GM10248 (cell line): ENCODE measurements at regions not wholly inside any gene's neighbourhood (a gene's known extent, or its start where the extent isn't known, plus 50 kb on each side); places are given as distances from the start of the nearest gene placed in this dataset.
"Not testable (repeated sequence)": the region's sequence is repeated elsewhere in the genome, so short reads cannot be mapped to it uniquely, and the experiment has no call there.

ENCODE experiments used
- CTCF ChIA-PET: fragments of 300-600 bp; sonication (Branson Sonifier 250); formaldehyde crosslinking; extraction: SDS; loops from one replicate; lab custom pipeline; 2021; ENCODE audit warnings: antibody characterized with exemption; lab: Yijun Ruan, JAX
- POLR2A ChIA-PET: fragments of 350-650 bp; sonication (Branson Sonifier 250); formaldehyde crosslinking; extraction: SDS; loops from one replicate; lab custom pipeline; 2020; ENCODE audit warnings: antibody characterized with exemption; lab: Yijun Ruan, JAX
- DNase-seq: peaks from one replicate; pipeline ENCODE4 v3.0.0; 2012; ENCODE audit errors: extremely low spot score
- CTCF ChIP-seq: IDR thresholded peaks from 2 replicates; pipeline ENCODE4 v1.5.1; 2012; ENCODE audit warnings: mild to moderate bottlenecking, low read depth; ENCODE audit errors: extremely low read depth, missing control alignments, control extremely low read depth

- POLR2A ChIA-PET: no interaction called here
- no peak for DNase-seq
- no peak for TF ChIP-seq CTCF
- CTCF ChIA-PET: no interaction called here
Measured at GRCh38 chr3:146712806-146713205, 107.7 kb upstream of the PLSCR5 start.

GRCh38 chr3:146709969-146710368 is 104.8 kb upstream of the PLSCR5 start:
- CTCF ChIA-PET: no interaction called here
- POLR2A ChIA-PET: no interaction called here
- TF ChIP-seq CTCF: no peak
- DNase-seq: no peak

- ChIA-PET CTCF (no interaction called here), POLR2A (no interaction called here)
- no peak for TF ChIP-seq CTCF
- no peak for DNase-seq
Measured at GRCh38 chr3:146705225-146705624, 100.1 kb upstream of the PLSCR5 start.

GRCh38 chr3:146702237-146702636 is 97.1 kb upstream of the PLSCR5 start:
- TF ChIP-seq CTCF: no peak
- POLR2A ChIA-PET: no interaction called here
- CTCF ChIA-PET: interaction anchor here (1.1 kb wide), 1 partner anchor 12 kb away, joined by 3 read pairs; no protein-coding TSS in a partner anchor
- DNase-seq: no peak

- CTCF ChIA-PET: no interaction called here
- no peak for DNase-seq
- POLR2A ChIA-PET: no interaction called here
- no peak for TF ChIP-seq CTCF
Measured at GRCh38 chr3:146701246-146701645, 96.1 kb upstream of the PLSCR5 start.

- DNase-seq, CTCF ChIA-PET, POLR2A ChIA-PET: not testable (repeated sequence)
Measured at GRCh38 chr3:146700025-146700424, 94.9 kb upstream of the PLSCR5 start.

GRCh38 chr3:146692254-146692653 is 87.1 kb upstream of the PLSCR5 start:
- POLR2A ChIA-PET: no interaction called here
- CTCF ChIA-PET: no interaction called here
- TF ChIP-seq CTCF: no peak
- no peak for DNase-seq
